Ramos (cell line): ENCODE measurements at regions not wholly inside any gene's neighbourhood (a gene's known extent, or its start where the extent isn't known, plus 50 kb on each side); places are given as distances from the start of the nearest gene placed in this dataset.
"Not testable (repeated sequence)": the region's sequence is repeated elsewhere in the genome, so short reads cannot be mapped to it uniquely, and the experiment has no call there.

Experiments used
- in situ Hi-C: fragments of 300-500 bp; cut with MboI; formaldehyde crosslinking; loops from one replicate; pipeline ENCODE4 v1.14.3; 2022; ENCODE audit warnings: low sequenced_read_pairs; ENCODE audit not compliant: unreplicated experiment

DNA sequence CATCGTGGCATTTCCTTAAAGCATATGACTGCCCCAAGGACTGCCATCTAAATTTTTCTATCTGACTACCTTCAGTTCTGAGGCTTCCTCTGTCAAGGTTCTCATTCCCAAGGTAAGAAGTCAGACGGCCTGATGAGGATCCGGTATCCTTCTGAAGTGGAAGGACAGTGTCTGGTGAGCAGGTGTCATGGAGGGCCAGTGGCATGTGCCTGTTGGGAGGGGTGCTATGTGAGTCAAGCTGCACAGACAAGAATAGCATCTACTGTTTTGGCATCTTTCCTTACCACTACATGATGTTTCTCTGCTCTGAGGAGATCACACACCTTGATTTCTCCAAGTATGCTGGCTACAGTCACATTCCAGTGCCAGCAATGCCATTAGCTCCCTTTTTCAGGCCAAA lies 99.6 kb upstream of the RGS1 start:
- in situ Hi-C loops = loop anchor here (5.0 to 10.0 kb wide), 2 partner anchors 131 to 539 kb away; no protein-coding TSS in a partner anchor

DNA sequence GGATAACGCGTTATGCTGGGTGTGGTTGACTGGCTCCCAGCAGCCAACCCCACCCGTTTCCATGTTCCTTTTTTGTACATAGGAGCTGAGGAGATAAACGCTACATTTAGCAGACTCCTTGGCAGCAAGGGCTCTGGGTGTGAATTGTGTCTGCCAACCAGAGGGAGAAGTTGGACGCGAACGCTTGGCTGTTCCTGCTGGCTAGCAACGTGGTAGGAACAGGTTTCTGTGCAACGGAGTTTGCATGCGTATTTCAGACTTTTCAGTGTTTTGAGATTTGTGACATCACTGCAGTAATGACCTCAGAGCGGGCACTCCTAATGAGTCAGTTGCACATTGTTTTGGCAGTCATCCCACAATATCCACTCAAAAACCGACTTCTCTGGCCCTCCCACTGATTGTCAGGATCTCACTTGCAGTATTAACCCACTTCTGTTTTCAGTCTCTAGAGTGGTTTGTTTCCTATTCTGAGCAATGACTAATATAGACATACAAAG lies 98.7 kb upstream of the RGS1 start:
- in situ Hi-C loops = loop anchor here (5.0 to 10.0 kb wide), 2 partner anchors 130 to 538 kb away; no protein-coding TSS in a partner anchor

DNA sequence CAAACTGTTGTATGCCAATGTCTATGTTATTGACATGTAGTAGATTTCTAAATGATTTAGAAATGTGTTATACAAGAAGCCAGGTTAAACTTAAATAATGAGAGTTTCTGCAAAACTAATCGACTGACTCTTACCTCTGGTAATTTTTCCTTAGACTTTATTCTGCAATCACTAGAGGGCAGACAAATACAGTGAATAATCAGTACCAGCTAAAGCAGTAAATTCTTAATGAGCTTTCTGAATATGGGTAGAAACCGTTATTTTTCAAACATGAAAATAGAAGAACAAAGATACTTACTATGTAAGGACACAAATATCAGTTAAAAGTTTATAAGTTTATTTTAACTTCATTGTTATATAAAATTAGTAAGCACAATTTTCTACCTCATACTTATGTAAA lies 97.9 kb upstream of the RGS1 start:
- in situ Hi-C loops = loop anchor here (5.0 to 10.0 kb wide), 2 partner anchors 130 to 537 kb away; no protein-coding TSS in a partner anchor

DNA sequence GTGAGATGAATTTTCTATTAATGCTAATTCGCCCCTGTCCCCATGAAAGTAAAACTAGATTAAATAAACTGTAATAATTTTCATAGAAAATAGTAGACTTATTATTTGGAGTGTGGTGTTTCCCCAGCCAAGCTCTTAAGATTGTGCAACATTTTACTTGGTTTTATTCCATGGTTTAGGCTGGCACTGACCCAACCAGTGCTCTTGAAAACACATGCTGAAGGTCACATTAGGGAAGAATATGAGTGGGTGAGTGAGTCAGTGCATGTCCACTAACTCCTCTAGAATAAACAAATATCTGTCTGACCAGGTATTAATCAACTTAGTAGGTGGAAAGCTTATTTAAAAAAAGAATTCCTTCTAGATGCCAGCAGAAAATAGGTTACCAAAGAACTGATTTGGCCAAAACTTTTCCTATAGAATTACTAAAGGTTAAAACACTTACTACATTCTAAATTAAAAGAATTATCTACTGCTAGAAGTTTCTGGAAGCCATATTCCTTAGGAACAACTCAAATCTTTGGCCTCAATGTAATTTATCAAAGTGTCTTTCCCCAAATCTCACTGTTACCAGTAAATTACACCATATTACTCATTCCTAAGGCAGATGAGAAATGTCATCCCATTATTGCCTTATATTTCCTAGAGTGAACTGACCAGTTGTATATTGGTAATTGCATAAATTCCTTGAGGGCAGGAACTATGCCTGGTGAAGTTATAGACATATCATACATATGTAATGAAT lies 89.7 kb upstream of the RGS1 start:
- in situ Hi-C loops = no loop called here

DNA sequence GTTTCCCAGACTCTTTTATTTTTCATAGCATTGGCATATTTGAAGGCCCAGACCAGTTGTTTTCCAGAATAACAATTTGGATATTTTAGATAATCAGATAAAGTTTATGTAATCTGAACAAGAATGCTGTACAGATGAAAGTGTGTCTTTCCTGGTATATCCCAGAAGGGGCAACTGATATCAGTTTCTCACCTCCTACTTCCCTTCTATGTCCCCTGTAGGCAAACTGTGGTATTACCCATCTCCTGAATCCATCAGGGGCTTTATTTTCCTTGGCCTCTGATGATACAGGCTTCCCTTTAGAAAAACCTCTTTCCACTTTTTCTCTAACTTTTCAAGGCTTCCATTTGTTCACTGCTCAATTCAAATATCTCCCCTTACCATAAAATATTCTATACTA lies 87.5 kb upstream of the RGS1 start:
- in situ Hi-C loops = no loop called here

DNA sequence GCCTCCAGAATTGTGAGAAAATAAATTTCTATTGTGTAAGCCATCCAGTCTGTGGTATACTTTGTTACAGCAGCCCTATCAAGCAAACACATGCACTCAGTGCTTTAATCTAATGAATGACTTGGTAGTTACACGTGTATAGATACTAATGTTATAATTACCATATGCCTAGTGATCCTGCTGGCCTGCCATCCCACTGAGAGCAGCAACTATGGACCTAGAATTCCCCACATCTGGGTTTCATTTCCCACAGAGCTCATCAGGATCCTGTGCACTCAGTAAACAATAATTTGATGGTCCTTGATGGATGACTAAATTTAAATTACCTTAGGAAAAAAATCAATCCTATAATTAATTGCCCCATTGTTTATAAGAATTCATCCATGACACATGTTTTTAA lies 86.5 kb upstream of the RGS1 start:
- in situ Hi-C loops = no loop called here

DNA sequence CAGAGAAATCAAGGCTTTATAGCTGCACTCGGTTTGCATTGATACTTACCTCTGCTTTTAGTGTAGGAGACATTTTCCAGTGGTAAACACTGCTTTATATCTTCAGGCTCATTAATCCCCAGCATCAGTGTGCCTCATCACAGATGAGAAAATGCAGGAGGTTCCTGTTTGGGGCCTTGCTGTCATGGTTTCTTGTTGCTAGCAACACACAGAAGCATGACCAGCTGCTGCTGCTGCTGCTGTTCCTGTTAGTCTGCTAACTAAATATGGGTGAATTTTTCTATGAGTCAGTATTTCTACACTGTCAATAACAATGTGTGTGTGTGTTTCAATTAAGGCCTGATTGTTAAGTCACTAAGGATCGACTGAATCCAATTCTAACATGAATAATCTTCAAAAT lies 85.8 kb upstream of the RGS1 start:
- in situ Hi-C loops = no loop called here

DNA sequence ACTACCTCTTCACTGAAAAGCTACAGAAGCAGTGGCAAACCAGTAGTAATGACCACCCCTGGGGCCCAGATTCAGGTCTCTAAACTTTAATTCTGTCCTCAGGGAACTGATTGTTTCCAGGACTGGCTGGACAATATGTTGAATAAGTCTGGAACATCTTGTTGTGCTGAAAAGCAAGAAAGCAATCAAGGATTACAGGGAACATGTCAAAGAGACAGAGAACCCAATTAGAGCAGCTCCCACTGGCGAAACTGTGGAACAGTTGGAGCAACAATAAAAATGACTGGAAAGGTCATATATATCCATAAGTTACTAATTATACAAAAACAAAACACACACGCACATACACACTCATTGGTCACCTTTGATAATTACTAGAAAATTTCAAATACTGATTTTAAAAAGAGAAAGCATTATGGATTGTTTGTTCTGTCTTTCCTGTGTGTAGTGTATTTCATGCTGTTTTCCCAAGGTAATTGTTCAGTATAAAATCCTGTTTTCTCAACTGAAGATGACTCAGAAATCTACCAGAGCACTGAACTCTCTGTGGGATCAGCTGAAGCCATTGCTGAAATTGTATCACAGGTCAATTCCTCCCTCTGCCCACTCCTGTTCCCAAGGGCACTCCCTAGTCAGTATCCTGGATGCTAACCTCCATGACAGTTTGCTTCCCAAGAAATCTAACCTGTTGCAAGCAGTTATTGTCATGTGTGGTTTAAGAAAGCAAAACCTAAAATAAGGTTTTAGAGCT lies 83.6 kb upstream of the RGS1 start:
- in situ Hi-C loops = no loop called here

DNA sequence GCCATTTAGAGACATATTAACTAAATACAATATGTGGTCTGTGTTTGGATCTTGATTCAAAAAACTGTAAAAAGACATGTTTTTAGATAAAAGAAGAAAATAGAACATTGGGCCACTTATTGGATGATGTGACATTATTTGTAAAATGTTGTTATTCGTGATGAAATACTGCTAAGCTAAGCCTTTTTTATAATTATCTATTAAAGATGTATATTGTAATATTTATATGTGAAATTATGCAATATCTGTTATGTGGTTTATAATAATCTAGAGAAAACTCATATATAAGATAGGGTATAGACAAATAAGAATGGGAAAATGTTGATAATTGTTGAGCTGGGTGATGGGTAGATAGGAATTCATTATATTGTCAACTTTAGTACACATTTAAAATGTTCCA lies 82.0 kb upstream of the RGS1 start:
- in situ Hi-C loops = no loop called here

DNA sequence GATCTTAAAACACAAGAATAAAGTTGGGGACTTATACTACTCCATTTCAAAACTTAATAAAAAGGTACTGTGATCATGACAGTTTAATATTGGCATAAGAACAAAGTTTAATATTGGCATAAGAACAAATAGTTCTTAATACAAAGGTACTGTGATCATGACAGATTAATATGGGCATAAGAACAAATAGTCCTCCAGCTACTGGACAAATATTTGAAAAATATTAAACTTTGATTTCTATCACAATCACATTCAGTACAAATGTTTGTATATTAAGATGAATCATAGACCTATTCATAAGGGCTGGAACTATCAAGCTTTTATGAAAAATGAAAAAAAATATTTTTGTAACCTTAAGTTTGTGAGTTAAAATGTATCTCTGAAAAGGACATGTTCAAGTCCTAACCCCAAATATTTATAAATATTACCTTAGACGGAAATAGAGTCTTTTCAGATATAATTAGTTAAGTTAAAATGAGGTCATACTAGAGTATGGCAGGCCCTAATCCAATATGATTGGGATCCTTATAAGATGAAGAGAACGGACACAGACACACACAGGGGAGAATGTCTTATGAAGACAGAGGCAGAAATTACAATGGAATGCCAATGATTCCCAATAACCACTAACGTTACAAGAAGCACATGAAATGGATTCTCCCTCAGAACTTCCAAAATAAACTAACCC lies 79.1 kb upstream of the RGS1 start:
- in situ Hi-C loops = no loop called here

DNA sequence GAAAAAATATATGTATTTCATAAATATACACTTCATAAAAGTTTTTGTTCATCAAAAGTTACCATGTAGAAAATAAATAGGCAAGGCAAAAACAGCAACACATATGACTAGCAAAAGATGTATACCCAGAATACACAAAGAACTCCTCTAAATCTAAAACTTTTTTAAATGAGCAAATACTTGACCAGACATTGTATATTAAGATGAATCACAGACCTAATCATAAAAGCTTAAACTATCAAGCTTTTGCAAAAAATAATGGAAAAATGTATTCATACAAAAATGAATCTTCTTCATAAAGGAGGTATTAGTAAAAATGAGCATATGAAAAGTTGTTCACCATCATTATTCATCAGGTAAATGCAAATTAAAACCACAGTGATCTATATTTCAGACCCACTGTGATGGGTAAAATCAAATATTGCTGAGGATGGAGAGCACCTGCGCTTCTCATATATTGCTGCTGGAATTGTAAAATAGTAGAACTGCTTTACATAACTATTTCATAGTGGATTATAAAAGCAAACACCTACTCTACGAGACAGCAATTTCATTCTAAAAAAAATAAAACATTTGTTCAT lies 78.3 kb upstream of the RGS1 start:
- in situ Hi-C loops = no loop called here

DNA sequence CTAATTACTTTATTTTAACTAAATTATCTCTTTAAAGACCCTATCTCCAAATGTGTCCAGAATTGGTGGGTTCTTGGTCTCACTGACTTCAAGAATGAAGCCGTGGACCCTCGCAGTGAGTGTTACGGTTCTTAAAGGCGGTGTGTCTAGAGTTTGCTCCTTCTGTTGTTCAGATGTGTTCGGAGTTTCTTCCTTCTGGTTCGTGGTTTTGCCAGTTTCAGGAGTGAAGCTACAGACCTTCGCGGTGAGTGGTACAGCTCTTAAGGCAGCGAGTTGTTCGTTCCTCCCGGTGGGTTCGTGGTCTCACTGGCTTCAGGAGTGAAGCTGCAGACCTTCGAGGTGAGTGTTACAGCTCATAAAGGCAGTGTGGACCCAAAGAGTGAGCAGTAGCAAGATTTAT lies 77.5 kb upstream of the RGS1 start:
- in situ Hi-C loops = not testable (repeated sequence)

DNA sequence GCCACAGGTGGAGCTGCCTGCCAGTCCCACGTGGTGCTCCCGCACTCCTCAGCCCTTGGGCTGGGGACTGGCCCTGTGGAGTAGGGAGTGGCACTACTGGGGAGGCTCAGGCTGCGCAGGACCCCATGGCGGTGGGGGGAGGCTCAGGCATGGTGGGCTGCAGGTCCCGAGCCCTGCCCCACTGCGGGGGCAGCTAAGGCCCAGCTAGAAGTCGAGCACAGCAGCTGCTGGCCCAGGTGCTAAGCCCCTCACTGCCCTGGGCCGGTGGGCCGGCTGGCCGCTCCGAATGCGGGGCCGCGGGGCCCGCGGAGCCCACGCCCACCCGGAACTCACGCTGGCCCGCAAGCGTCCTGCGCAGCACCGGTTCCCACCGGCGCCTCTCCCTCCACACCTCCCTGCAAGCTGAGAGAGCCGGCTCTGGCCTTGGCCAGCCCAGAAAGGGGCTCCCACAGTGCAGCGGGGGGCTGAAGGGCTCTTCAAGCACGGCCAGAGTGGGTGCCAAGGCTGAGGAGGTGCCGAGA lies 76.5 kb upstream of the RGS1 start:
- in situ Hi-C loops = not testable (repeated sequence)

DNA sequence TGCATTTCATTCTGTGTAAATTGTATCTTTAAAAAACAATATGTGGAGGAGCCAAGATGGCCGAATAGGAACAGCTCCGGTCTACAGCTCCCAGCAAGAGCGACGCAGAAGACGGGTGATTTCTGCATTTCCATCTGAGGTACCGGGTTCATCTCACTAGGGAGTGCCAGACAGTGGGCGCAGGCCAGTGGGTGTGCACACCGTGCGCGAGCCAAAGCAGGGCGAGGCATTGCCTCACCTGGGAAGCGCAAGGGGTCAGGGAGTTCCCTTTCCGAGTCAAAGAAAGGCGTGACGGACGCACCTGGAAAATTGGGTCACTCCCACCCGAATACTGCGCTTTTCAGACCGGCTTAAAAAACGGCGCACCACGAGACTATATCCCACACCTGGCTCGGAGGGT lies 75.0 kb upstream of the RGS1 start:
- in situ Hi-C loops = not testable (repeated sequence)

DNA sequence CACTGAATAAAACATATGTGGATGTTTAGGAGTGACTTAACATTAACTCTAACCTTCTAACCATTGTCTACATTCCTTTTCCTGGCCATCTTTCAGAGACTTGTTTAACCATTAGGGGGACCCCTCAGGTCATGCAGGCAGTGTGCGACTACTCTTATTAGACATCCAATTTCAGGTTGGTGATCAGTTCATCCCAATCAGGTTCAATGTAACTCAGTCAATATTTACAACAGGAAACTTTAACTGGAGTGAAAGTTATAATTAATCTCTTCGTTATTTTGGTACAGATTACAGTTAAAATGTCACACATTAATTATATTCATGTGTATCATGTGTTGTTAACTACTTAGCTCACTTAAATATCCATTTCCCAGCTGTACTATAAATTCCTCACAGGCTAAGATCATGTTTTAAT lies 68.8 kb upstream of the RGS1 start:
- in situ Hi-C loops = no loop called here

DNA sequence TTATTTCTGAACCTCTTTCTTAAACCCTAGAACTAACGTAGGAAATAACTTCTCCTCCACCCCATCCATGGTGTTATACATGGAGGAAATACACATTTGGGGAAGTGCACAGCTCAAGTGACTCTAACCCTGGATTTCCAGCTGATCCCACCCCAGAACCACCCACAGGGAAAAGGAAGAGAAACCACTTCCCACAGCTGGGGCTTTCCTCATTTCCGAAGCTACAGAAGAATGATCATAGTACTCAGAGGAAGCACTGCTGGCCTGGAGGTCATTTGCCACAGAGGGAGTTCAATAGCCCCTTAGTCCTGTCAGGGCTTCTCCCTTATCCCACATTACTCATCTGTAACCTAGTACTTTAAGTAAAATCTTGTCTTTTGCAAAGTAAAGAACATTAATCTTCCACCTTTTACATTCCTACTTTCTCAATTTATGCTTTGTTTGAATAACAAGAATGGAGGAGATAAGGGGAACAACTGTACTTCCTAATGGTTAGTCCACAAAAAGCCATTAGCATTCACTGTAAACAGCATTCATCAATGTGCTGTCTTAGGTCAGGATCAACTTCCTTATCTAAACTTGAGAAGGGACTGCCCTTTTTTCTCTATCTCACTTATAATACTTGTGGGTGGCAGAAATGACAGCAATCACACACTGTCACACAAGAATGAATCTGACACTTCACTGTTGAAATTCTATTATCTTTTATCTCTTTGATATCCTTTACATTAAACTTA lies 63.0 kb upstream of the RGS1 start:
- in situ Hi-C loops = no loop called here

DNA sequence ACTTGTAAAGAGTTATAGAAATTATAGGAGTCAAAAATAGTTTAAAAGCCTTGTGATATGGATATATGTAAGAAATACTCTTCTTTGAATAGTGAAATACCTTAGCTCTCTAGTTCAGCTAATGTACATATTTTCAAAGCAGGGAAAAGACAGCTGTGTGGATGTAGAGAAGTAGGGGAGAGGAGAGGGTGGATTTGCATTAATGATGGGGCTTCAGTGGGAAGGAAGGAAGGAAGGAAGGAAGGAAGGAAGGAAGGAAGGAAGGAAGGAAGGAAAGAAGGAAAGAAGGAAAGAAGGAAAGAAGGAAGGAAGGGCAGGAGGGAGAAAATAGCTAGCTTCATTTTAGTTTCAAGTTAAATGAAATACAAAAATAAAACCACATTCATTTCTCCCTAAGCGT lies 62.4 kb upstream of the RGS1 start:
- in situ Hi-C loops = no loop called here

DNA sequence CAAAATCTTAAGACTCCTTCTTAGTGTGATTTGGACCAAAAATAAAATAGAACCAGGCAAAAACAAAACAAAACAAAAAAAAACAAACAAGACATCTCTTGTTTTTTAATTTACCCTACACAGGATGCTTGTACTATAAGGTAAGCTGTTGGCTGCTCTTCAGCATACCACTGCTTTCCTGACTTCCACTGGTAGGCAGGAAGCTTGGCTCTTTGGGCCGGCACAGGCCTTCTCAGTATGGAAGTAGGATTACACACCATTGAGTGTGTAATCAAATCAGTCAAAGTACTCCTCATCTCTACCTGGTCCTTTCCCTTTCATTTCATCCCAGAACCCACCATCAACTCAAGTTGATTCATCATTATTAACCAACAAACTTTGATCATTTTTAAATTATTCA lies 61.9 kb upstream of the RGS1 start:
- in situ Hi-C loops = no loop called here

DNA sequence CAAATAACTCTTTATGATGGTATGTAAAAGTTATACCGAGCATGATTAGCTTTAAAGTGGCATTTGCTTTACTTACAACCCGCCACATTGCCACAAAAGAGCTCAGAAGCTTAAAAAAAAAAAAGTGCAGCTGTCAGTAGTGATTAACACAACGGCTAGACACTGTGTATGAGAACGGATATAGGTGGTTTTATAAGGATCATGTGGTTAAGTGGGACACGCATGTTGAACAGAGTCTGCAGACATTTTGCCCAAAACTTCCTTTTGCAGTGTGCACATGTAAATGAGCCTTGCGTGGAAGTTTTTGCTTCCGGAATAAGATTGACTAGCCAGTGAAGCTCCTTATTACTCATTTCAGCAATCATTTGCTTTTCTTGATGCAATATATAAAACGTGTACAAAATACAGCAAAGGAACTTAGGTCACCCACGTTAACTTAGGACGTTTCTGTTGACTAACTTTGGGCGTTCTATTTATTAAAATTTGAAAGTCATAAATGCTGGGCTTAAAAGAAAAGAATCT lies 58.7 kb upstream of the RGS1 start:
- in situ Hi-C loops = no loop called here
